Left forelimb (tissue), 1 donor: ENCODE measurements at regions not wholly inside any gene's neighbourhood (a gene's known extent, or its start where the extent isn't known, plus 50 kb on each side); places are given as distances from the start of the nearest gene placed in this dataset.
"Not testable (repeated sequence)": the region's sequence is repeated elsewhere in the genome, so short reads cannot be mapped to it uniquely, and the experiment has no call there.

ENCODE experiments used
- DNase-seq: peaks from one replicate; pipeline ENCODE4 v3.0.0-alpha.2; 2018; ENCODE audit warnings: low spot score

GRCh38 chr12:84134797-84135366 is 777.7 kb downstream of the SLC6A15 start:
- DNase-seq = no peak

- no peak for DNase-seq
Observed at GRCh38 chr12:84131076-84131475, 781.5 kb downstream of the SLC6A15 start.

DNA sequence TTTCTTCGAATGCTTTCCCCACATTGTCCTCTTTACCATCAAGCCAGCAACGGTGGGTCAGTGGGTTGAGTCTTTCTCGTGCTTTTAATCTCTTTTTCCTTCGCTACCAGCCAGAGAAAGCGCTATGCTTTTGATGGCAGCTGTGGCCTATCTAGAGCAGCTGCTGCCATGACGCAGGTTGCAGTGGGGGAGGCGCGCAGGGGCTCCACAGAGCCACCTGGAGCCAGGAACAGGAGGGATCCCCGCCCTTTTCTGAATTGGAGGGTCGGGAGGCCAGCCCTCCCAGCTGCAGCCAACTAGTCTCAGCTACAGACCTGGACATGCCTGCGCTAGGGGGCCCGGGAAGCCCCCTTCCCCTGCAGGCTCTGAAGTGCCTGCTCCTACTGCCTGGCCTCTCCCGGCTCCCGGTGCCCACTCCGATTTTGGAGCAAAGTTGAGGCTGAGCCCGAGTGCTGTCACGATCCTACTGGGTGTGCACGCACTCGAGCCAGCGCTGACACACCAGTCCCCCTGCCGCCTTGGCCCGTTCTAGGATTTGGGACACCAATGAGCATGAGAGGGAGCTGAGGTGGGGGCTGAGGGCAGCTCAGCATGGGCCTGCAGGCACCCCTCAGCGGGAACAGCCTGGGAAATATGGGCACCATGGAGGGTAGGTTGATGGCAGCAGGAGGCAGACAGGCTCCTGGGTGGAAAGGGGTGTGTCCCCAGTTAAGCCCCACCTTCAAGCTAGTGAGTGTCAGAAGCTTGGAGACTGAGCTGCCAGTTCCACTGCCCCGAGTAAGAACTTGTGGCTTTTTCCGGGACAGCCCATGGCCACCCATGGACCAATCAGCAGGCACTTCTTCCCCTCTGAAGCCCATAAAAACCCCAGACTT is 784.2 kb downstream of the SLC6A15 start:
- no peak for DNase-seq

DNA sequence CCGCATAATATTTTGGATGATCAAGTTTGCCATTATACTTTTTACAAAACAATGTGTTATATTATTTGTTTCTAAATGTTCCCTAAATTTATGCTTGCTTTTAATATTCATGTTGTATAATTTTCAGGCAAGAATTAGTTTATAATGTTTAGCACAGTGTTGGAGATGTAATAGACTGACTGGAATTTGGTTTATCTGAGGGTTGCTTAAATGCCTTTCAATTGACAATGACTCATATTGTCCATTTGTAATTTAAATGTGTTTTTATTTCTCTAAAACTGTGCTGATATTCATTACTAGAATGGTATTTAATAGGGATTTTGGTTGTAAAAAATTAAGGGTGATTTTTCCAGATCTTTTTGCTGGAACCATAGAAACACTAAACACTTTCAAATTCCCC is 788.4 kb downstream of the SLC6A15 start:
- DNase-seq = no peak

GRCh38 chr12:84117190-84117589 is 795.4 kb downstream of the SLC6A15 start:
- DNase-seq = no peak

- no peak for DNase-seq
Observed at GRCh38 chr12:84113666-84114065, 798.9 kb downstream of the SLC6A15 start.

DNA sequence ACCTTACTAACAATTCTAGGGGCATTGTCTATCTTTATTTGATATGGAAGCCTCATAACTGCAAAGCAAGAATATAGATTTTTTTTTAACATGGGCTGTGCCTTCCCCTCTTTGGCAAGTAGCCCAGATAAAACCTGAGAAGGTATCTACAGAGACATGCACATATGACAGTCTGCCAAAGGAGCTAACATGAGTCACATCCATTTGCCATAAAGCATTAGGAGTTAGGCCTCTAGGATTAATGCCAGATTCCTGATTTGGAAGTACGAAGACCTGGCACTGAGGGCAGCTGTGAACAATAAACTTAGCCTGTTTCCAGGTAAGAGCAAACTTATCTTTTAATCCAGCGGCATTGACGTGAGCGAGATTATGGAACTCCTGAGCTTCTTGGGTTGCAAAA is 808.7 kb downstream of the SLC6A15 start:
- DNase-seq = not testable (repeated sequence)

DNA sequence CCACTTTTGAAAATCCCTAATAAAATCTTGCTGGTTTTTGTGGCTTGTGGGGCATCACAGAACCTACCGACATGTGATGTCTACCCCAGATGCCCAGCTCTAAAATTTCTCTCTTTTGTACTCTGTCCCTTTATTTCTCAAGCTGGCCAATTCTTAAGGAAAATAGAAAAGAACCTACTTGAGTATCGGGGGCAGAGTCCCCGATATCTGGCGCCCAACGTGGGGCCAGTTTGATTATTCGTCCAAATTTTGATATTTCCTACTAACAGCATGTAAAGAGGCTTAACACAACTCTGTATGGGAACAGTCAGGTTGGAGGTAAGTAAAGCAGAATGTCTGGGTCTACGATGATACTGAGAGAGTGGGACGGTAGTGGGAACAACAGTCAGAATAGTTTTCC is 810.6 kb downstream of the SLC6A15 start:
- not testable (repeated sequence) for DNase-seq

DNA sequence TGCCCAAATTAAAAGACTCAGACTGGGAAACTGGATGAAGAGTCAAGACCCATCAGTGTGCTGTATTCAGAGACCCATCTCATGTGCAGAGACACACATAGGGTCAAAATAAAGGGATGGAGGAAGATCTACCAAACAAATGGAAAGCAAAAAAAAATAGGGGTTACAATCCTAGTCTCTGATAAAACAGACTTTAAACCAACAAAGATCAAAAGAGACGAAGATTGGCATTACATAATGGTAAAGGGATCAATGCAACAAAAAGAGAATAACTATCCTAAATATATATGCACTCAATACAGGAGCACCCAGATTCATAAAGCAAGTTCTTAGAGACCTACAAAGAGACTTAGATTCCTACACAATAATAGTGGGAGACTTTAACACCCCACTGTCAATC is 813.0 kb downstream of the SLC6A15 start:
- DNase-seq = not testable (repeated sequence)

DNA sequence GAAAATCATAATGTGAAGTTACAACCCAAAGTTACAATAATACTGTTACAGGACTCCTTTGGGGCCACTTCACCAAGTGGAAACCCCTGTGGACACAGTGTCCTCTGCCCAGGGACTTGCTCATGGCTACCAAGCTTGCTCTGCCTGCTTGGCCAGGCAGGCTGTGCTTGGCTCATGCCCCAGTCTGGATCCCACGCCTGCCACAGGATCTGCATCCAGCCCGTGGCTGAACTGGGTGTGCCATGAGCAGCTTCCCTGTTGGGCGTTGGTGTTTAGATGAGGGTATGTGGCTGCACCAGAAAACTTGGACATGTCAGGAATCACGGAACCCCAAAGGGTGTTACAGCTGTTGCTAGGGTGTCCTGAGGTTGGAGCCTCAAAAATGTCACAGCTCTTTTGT is 820.9 kb downstream of the SLC6A15 start:
- no peak for DNase-seq

GRCh38 chr12:84089356-84089755 is 823.2 kb downstream of the SLC6A15 start:
- no peak for DNase-seq

- no peak for DNase-seq
Observed at GRCh38 chr12:84085046-84085445, 827.6 kb downstream of the SLC6A15 start.

- no peak for DNase-seq
Observed at GRCh38 chr12:84079626-84080025, 833.0 kb downstream of the SLC6A15 start.

- no peak for DNase-seq
Observed at GRCh38 chr12:84077679-84078078, 834.9 kb downstream of the SLC6A15 start.

- no peak for DNase-seq
Observed at GRCh38 chr12:84075991-84076390, 836.6 kb downstream of the SLC6A15 start.

- DNase-seq = no peak
Observed at GRCh38 chr12:84073401-84073800, 839.2 kb downstream of the SLC6A15 start.

DNA sequence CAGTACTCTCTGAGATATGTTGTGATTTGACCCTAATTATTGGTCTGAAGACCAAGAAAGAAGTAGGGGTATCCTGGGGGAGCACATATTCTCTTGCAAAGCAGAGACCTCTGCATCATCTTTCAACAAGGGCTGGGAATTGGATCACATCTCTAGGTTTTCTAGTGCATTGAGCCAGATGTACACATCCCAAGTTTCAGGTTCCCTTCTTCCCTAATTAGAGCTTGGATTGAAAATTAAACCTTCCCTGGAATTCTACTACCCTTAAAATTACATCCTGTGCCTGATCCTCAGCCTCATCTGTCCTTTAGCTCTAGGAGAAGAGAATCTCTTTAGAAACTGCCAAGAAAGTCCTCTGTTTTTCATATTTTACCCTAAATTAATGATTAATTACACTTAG is 839.6 kb downstream of the SLC6A15 start:
- no peak for DNase-seq

DNA sequence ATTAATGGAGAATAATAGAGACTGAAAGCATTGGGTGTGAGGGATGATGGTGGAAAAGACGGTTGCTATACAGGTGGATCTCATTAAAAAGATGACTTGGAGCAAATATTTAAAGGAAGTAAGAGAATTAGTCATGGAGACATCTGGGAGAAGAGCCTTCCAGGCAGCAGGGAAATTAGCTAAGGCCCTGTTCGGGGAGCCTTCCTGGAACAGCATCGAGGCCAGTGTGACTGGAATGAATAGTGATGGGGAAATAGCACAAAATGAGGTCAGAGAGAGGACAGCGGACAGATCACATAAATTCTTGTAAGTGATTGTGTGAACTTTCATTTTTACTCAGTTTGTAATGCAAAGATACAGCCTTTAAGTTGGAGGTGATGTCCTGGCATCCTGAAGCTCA is 842.3 kb downstream of the SLC6A15 start:
- DNase-seq = peak; percentile 69

GRCh38 chr12:84069699-84070098 is 842.9 kb downstream of the SLC6A15 start:
- DNase-seq = no peak

DNA sequence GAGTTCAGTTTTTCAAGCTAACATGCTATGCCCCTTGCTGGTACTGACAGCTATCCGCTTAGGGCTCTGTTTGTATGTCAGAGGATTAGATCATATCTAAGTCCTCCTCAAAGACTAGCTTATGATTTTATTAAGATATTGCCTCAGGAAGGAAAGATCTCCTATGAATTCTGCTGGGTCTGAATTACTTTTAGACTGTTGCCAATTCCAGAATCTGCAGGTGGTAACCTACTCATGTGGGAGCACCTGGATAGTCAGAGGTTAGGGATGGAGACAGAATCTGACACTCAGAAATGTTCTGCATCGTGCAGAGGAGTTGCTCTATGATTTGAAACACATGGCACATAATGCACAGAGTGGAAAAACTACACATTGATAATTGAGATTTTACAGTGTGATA is 843.4 kb downstream of the SLC6A15 start:
- no peak for DNase-seq

DNA sequence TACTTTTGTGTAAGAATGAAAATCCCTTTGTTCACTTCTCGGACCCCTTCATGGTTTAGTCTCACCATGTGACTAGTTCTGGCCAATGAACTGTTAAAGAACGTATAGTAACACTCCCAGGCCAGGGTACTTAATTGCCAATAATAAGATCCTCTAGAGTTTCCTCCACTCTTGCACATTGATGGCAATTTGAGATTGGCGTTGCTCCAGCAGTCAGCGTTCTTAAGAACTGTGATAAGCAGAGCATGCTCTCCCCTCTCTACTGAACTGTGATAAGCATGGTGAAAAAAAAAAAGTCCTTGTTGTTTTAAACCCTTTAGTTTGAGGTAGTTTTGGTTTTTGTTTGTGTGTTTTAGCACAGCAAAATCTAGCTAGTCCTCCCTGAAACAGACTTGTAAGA is 854.5 kb downstream of the SLC6A15 start:
- no peak for DNase-seq

- no peak for DNase-seq
Observed at GRCh38 chr12:84054811-84055210, 857.8 kb downstream of the SLC6A15 start.

DNA sequence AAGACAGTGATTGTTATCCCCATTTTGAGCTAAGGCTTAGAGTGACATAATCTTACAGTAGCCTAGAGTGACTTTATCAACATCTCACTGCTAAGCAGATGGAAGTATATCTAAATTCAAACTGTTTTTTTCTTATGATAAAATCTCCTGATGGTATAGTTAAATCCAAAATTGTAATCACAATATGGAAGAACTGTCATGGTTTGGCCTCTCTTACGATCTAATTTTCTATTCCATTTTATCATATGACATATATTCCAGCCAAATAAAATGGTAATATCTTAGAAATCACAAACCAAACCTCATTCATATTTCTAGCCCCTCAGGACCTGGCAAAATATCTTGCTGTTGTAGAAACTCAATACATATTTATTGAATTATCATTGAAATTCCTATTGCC is 864.7 kb downstream of the SLC6A15 start:
- DNase-seq = no peak

GRCh38 chr12:84046859-84047258 is 865.7 kb downstream of the SLC6A15 start:
- DNase-seq = no peak
